GM23338 (cell line): ENCODE measurements at regions not wholly inside any gene's neighbourhood (a gene's known extent, or its start where the extent isn't known, plus 50 kb on each side); places are given as distances from the start of the nearest gene placed in this dataset.

Source experiments
- EZH2phosphoT487 ChIP-seq: fragments of 200-600 bp; sonication (generic); IDR thresholded peaks from one replicate; pipeline ENCODE4 v1.8.1; 2018; ENCODE audit warnings: antibody characterized with exemption; ENCODE audit not compliant: unreplicated experiment
- POLR2AphosphoS5 ChIP-seq: IDR thresholded peaks from 2 replicates; pipeline ENCODE4 v1.6.1; 2016; ENCODE audit warnings: antibody characterized with exemption, low read depth
- TF ChIP-seq, protein P1 (sequence below), 2 experiments: fragments of 200-600 bp in 1 of 2; sonication (generic) in 1 of 2; conservative IDR thresholded peaks; 2 replicates each; pipeline versions ENCODE4 v1.5.1 to v1.6.1; 2016 to 2017; ENCODE audit warnings: antibody characterized with exemption in 2 of 2, low read depth in 2 of 2, mild to moderate bottlenecking in 2 of 2, moderate library complexity in 1 of 2

DNA sequence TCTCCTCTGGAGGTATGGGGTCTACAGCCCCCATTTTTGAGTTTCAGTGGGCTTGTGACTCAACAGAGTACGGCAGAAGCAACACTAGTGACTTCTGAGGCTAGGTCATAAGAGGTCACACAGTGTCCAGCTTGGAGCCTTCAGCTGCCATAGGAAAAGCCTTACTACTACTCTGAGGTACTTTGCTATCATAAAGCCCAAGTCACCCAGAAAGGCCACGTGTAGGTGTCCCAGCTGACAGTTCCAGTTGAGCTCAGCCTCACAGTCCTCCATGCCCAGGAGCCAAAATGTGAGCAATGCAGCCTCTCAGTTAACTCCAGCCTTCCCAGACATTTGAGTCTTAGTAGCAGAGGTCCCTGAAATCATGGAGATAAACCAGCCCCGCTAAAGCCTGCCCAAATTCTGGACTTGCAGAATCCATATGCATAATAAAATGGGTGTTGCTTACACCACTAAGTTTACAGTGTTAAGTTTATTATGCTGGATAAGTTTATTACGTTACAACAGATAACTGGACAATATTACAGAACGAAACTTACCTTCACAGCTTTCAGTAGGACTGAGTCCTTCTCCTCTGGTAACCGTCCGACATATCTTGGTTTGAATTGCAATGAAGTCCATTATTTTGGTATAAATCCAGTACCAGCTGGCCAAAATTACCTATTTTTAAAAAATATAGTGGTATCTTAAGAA lies 181.1 kb downstream of the AVL9 start:
- TF ChIP-seq, protein P1, sequence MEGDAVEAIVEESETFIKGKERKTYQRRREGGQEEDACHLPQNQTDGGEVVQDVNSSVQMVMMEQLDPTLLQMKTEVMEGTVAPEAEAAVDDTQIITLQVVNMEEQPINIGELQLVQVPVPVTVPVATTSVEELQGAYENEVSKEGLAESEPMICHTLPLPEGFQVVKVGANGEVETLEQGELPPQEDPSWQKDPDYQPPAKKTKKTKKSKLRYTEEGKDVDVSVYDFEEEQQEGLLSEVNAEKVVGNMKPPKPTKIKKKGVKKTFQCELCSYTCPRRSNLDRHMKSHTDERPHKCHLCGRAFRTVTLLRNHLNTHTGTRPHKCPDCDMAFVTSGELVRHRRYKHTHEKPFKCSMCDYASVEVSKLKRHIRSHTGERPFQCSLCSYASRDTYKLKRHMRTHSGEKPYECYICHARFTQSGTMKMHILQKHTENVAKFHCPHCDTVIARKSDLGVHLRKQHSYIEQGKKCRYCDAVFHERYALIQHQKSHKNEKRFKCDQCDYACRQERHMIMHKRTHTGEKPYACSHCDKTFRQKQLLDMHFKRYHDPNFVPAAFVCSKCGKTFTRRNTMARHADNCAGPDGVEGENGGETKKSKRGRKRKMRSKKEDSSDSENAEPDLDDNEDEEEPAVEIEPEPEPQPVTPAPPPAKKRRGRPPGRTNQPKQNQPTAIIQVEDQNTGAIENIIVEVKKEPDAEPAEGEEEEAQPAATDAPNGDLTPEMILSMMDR (conservative IDR thresholded peaks at IDR 0.05; ENCODE audit: low read depth in 2 of 2) = no peak
- TF ChIP-seq EZH2phosphoT487 (no peak), POLR2AphosphoS5 (no peak)
